ENCODE measurements at regions not wholly inside any gene's neighbourhood (a gene's known extent, or its start where the extent isn't known, plus 50 kb on each side); places are given as distances from the start of the nearest gene placed in this dataset.

DNA sequence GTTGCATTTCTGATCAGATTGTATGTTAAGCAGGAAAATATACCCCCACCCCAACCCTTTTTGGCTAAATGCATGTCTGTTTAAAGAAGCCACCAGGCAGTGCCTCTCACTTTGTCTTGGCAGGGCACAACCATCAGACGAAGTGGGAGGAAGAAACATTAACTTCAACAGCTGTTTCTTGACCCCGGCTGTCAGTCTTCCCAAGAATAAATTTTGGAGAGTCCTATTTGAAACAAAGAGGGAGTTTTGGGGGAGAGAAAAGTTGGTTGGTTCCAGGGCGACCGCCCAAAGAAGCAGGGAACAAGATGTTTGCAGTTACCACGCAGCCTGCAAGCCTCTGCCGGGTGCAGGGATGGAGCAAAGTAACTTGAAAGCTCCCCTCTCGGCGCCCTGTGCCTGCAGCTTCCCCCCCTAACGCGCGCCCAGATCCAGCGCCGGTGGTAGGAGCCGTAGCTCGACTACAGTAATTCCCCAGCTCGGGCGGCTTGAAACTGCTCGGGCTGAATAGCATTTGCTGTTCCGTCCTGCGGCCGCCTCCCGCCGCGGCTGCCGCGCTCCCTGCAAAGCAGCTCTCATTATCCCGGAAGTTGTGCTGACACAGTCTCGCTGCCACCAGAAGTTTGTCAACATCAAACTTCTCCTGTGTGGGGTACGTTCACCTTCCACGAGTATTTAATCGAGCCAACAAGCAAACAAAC is 100.7 kb upstream of the SSBP2 start:
- Histone ChIP-seq H3K36me3 (ENCODE audit: control insufficient read depth in 2 of 2, insufficient read depth in 2 of 2, low read length in 1 of 2) (no peaks in the 10 kb centered on the region), H3K9ac (ENCODE audit: control insufficient read depth, insufficient read depth, low read length) (peak overlapping the region; percentile 84), H3K27me3 (replicated peaks in 1 of 2; ENCODE audit: control insufficient read depth in 2 of 2, insufficient read depth in 2 of 2, low read length in 1 of 2) (no peaks in the 10 kb centered on the region), H2AFZ (ENCODE audit: control insufficient read depth, low read depth, low read length) (peak overlapping the region; percentile 90), H4K20me1 (ENCODE audit: control insufficient read depth, insufficient read depth) (no peaks in the 10 kb centered on the region), H3K4me2 (ENCODE audit: control insufficient read depth, insufficient read depth) (peak overlapping the region; percentile 89), H3K9me3 (replicated peaks; ENCODE audit: control insufficient read depth, insufficient read depth, low read length) (no peaks in the 10 kb centered on the region), H3K4me1 (ENCODE audit: control insufficient read depth, insufficient read depth, low read length) (peaks cover 26% of the 10 kb centered on the region), H3K4me3 (peak overlapping the region; percentile 55), H3K79me2 (ENCODE audit: control insufficient read depth, insufficient read depth, low read length) (no peaks in the 10 kb centered on the region), H3K27ac (ENCODE audit: control insufficient read depth, insufficient read depth) (peak overlapping the region; percentile 87)
- POLR2A ChIA-PET: interaction anchor here (0.6 to 4.1 kb wide), 14 partner anchors 9 to 345 kb away, joined by 3 to 35 read pairs (median 4); partner anchors contain the start of genes ATG10 and SSBP2
- in situ Hi-C loops (cut with MboI): no loop called here
- BruUV-seq (replicated peaks): no TSS peak
- SMC1A ChIA-PET (ENCODE audit: uncharacterized antibody, unreplicated experiment): interaction anchor here (0.6 to 4.0 kb wide), 23 partner anchors 9 to 374 kb away, joined by 3 to 56 read pairs (median 5); partner anchors contain the start of gene SSBP2
- DNase-seq (ENCODE audit: low read depth, low spot score) (peak; percentile 77), ATAC-seq (peak; percentile 87), FAIRE-seq (peak; percentile 81)
- CTCF ChIA-PET: interaction anchor here (0.6 to 5.4 kb wide), 17 partner anchors 14 to 648 kb away, joined by 3 to 35 read pairs (median 3); partner anchors contain the start of gene SSBP2
- WGBS (ENCODE audit: insufficient coverage, insufficient replicate concordance, low lambda C conversion rate, missing lambda C conversion rate): under 1% methylated on average over 31 of the region's 31 CpGs
- intact Hi-C loops (cut with micrococcal nuclease; ENCODE audit: unreplicated experiment): loop anchor here (1.0 to 5.0 kb wide), 6 partner anchors 100 to 424 kb away; partner anchors contain the start of gene SSBP2
- RAD21 ChIA-PET (ENCODE audit: unreplicated experiment): interaction anchor here (0.7 to 5.0 kb wide), 19 partner anchors 10 to 427 kb away, joined by 3 to 79 read pairs (median 4); partner anchors contain the start of gene SSBP2
- TF ChIP-seq SMARCA5 (IDR thresholded peaks at IDR 0.05) (peak; percentile 99), SP1 (IDR thresholded peaks at IDR 0.05; ENCODE audit: low read depth, low read length) (peak; percentile 74), TARDBP (IDR thresholded peaks at IDR 0.05; ENCODE audit: borderline replicate concordance) (peak; percentile 86; the same call in 1 of the 2 replicates), POU2F2 (IDR thresholded peaks at IDR 0.05; ENCODE audit: borderline replicate concordance, low read depth, low read length) (peak; percentile 98), CBX3 (IDR thresholded peaks at IDR 0.05; ENCODE audit: borderline replicate concordance, low read depth) (no peak), BHLHE40 (IDR thresholded peaks at IDR 0.05; ENCODE audit: borderline replicate concordance in 1 of 2, low read depth in 2 of 2, low read length in 1 of 2) (peak; percentile 79 to 82; a peak in 3 of 4 replicates), EP300 (IDR thresholded peaks at IDR 0.05; ENCODE audit: borderline replicate concordance in 1 of 2, control insufficient read depth in 1 of 2, low read depth in 2 of 2, low read length in 2 of 2) (peak; percentile 45 to 99; a peak in 3 of 4 replicates), NR2C1 (IDR thresholded peaks at IDR 0.05) (no peak), TAF1 (IDR thresholded peaks at IDR 0.05; ENCODE audit: borderline replicate concordance, low read depth, low read length) (peak; percentile 98), JUNB (IDR thresholded peaks at IDR 0.05) (peak; percentile 22; the same call in 1 of the 2 replicates), ZNF384 (IDR thresholded peaks at IDR 0.05; ENCODE audit: borderline replicate concordance, low read depth, low read length) (no peak; the same call in 1 of the 2 replicates), POLR2A (IDR thresholded peaks at IDR 0.05; ENCODE audit: low read depth, low read length) (peak; percentile 86), SRF (IDR thresholded peaks at IDR 0.05; ENCODE audit: low read depth in 2 of 2, low read length in 2 of 2) (no peak), NR2F1 (conservative IDR thresholded peaks at IDR 0.05) (peak; percentile 86), SIN3A (IDR thresholded peaks at IDR 0.05; ENCODE audit: low read depth, low read length) (0 out of 2 replicates have a peak, but pooled peaks have one; percentile 49), MEF2A (IDR thresholded peaks at IDR 0.05; ENCODE audit: insufficient read depth, low read depth, low read length) (peak; percentile 72)
- TF ChIP-seq, protein P1, sequence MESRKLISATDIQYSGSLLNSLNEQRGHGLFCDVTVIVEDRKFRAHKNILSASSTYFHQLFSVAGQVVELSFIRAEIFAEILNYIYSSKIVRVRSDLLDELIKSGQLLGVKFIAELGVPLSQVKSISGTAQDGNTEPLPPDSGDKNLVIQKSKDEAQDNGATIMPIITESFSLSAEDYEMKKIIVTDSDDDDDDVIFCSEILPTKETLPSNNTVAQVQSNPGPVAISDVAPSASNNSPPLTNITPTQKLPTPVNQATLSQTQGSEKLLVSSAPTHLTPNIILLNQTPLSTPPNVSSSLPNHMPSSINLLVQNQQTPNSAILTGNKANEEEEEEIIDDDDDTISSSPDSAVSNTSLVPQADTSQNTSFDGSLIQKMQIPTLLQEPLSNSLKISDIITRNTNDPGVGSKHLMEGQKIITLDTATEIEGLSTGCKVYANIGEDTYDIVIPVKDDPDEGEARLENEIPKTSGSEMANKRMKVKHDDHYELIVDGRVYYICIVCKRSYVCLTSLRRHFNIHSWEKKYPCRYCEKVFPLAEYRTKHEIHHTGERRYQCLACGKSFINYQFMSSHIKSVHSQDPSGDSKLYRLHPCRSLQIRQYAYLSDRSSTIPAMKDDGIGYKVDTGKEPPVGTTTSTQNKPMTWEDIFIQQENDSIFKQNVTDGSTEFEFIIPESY (IDR thresholded peaks at IDR 0.05): no peak
- TF ChIP-seq, protein P2, sequence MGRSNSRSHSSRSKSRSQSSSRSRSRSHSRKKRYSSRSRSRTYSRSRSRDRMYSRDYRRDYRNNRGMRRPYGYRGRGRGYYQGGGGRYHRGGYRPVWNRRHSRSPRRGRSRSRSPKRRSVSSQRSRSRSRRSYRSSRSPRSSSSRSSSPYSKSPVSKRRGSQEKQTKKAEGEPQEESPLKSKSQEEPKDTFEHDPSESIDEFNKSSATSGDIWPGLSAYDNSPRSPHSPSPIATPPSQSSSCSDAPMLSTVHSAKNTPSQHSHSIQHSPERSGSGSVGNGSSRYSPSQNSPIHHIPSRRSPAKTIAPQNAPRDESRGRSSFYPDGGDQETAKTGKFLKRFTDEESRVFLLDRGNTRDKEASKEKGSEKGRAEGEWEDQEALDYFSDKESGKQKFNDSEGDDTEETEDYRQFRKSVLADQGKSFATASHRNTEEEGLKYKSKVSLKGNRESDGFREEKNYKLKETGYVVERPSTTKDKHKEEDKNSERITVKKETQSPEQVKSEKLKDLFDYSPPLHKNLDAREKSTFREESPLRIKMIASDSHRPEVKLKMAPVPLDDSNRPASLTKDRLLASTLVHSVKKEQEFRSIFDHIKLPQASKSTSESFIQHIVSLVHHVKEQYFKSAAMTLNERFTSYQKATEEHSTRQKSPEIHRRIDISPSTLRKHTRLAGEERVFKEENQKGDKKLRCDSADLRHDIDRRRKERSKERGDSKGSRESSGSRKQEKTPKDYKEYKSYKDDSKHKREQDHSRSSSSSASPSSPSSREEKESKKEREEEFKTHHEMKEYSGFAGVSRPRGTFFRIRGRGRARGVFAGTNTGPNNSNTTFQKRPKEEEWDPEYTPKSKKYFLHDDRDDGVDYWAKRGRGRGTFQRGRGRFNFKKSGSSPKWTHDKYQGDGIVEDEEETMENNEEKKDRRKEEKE (IDR thresholded peaks at IDR 0.05): peak; percentile 83

Measured in GM12878 (cell line).